ENCODE measurements at regions not wholly inside any gene's neighbourhood (a gene's known extent, or its start where the extent isn't known, plus 50 kb on each side); places are given as distances from the start of the nearest gene placed in this dataset.

- in situ Hi-C loops (cut with HindIII; ENCODE audit: low pct_unique_long_range_greater_than_20kb, low sequenced_read_pairs) (no loop called here), intact Hi-C loops (cut with micrococcal nuclease; ENCODE audit: unreplicated experiment) (no loop called here)
- no peaks in the 10 kb centered on the region for H3K9me3 ChIP-seq (ENCODE audit: control insufficient read depth, insufficient read depth, low read depth, low read length)
- H3K27ac ChIP-seq (ENCODE audit: low read length), result no peak overlapping the region
- no peaks in the 10 kb centered on the region; the same call in 1 of the 2 replicates for H3K27me3 ChIP-seq (ENCODE audit: control insufficient read depth, insufficient read depth, low read length)
- no peak overlapping the region for H3K4me3 ChIP-seq (ENCODE audit: low read depth in 2 of 2, low read length in 2 of 2)
- POLR2A ChIA-PET, result no interaction called here
- H3K36me3 ChIP-seq (ENCODE audit: control insufficient read depth, insufficient read depth, low read length), result no peaks in the 10 kb centered on the region
- CTCF ChIA-PET, result interaction anchor here (1.1 kb wide), 1 partner anchor 9 kb away, joined by 3 read pairs; no protein-coding TSS in a partner anchor
- ATAC-seq (no peak), DNase-seq (ENCODE audit: low read depth, low spot score) (no peak)
- 0 out of 2 replicates have a peak, but pooled peaks cover 3% of the 10 kb centered on the region for H3K4me1 ChIP-seq (ENCODE audit: control insufficient read depth, insufficient read depth, low read length)
- no TSS peak for BruUV-seq (replicated peaks)
- TF ChIP-seq REST (IDR thresholded peaks at IDR 0.05; ENCODE audit: insufficient read depth in 1 of 2, low read depth in 2 of 2, low read length in 1 of 2) (no peak), POLR2AphosphoS5 (IDR thresholded peaks at IDR 0.05; ENCODE audit: low read depth, low read length) (no peak), SIN3A (IDR thresholded peaks at IDR 0.05; ENCODE audit: borderline replicate concordance, insufficient read depth, low read depth, low read length) (no peak), TCF7L2 (IDR thresholded peaks at IDR 0.05; ENCODE audit: low read depth, low read length) (no peak)
- TF ChIP-seq, protein P1, sequence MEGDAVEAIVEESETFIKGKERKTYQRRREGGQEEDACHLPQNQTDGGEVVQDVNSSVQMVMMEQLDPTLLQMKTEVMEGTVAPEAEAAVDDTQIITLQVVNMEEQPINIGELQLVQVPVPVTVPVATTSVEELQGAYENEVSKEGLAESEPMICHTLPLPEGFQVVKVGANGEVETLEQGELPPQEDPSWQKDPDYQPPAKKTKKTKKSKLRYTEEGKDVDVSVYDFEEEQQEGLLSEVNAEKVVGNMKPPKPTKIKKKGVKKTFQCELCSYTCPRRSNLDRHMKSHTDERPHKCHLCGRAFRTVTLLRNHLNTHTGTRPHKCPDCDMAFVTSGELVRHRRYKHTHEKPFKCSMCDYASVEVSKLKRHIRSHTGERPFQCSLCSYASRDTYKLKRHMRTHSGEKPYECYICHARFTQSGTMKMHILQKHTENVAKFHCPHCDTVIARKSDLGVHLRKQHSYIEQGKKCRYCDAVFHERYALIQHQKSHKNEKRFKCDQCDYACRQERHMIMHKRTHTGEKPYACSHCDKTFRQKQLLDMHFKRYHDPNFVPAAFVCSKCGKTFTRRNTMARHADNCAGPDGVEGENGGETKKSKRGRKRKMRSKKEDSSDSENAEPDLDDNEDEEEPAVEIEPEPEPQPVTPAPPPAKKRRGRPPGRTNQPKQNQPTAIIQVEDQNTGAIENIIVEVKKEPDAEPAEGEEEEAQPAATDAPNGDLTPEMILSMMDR (IDR thresholded peaks at IDR 0.05), result no peak
These were observed 220.1 kb downstream of the TBC1D2B start for GRCh38 chr15:77857419-77857818.

GRCh38 chr15:77856705-77857346 is 220.7 kb downstream of the TBC1D2B start:
- intact Hi-C loops (cut with micrococcal nuclease; ENCODE audit: unreplicated experiment) (no loop called here), in situ Hi-C loops (cut with HindIII; ENCODE audit: low pct_unique_long_range_greater_than_20kb, low sequenced_read_pairs) (no loop called here)
- Histone ChIP-seq H3K4me1 (ENCODE audit: control insufficient read depth, insufficient read depth, low read length) (0 out of 2 replicates have a peak, but pooled peaks cover 3% of the 10 kb centered on the region), H3K36me3 (ENCODE audit: control insufficient read depth, insufficient read depth, low read length) (no peaks in the 10 kb centered on the region), H3K27ac (ENCODE audit: low read length) (no peak overlapping the region), H3K4me3 (ENCODE audit: low read depth in 2 of 2, low read length in 2 of 2) (no peak overlapping the region), H3K9me3 (ENCODE audit: control insufficient read depth, insufficient read depth, low read depth, low read length) (no peaks in the 10 kb centered on the region), H3K27me3 (ENCODE audit: control insufficient read depth, insufficient read depth, low read length) (no peaks in the 10 kb centered on the region; the same call in 1 of the 2 replicates)
- TF ChIP-seq SIN3A (IDR thresholded peaks at IDR 0.05; ENCODE audit: borderline replicate concordance, insufficient read depth, low read depth, low read length) (no peak), POLR2AphosphoS5 (IDR thresholded peaks at IDR 0.05; ENCODE audit: low read depth, low read length) (no peak), REST (IDR thresholded peaks at IDR 0.05; ENCODE audit: insufficient read depth in 1 of 2, low read depth in 2 of 2, low read length in 1 of 2) (no peak)
- TF ChIP-seq, protein P1 (IDR thresholded peaks at IDR 0.05), result no peak
- POLR2A ChIA-PET, result interaction anchor here (0.7 kb wide), 1 partner anchor 993 kb away, joined by 9 read pairs; no protein-coding TSS in a partner anchor
- no TSS peak for BruUV-seq (replicated peaks)
- CTCF ChIA-PET, result interaction anchor here (0.6 to 1.1 kb wide), 2 partner anchors 8 to 239 kb away, joined by 3 read pairs; no protein-coding TSS in a partner anchor
- DNase-seq (ENCODE audit: low read depth, low spot score) (no peak), ATAC-seq (no peak)

Measured in Panc1 (cell line).